GM23338 (cell line): ENCODE measurements at regions not wholly inside any gene's neighbourhood (a gene's known extent, or its start where the extent isn't known, plus 50 kb on each side); places are given as distances from the start of the nearest gene placed in this dataset.

Experiments
- CTCF ChIP-seq, 2 experiments: fragments of 200-600 bp in 1 of 2; sonication (generic) in 1 of 2; conservative IDR thresholded peaks; 2 replicates each; pipeline versions ENCODE4 v1.5.1 to v1.6.1; 2016 to 2017; ENCODE audit warnings: antibody characterized with exemption in 2 of 2, low read depth in 2 of 2, mild to moderate bottlenecking in 2 of 2, moderate library complexity in 1 of 2
- POLR2AphosphoS5 ChIP-seq: IDR thresholded peaks from 2 replicates; pipeline ENCODE4 v1.6.1; 2016; ENCODE audit warnings: antibody characterized with exemption, low read depth
- REST ChIP-seq: IDR thresholded peaks from one replicate; pipeline ENCODE4 v1.6.1; 2018; ENCODE audit warnings: antibody characterized with exemption; ENCODE audit not compliant: unreplicated experiment

- TF ChIP-seq CTCF (conservative IDR thresholded peaks at IDR 0.05; ENCODE audit: low read depth in 2 of 2): no peak
- TF ChIP-seq POLR2AphosphoS5: no peak
- no peak for TF ChIP-seq REST
Measured at GRCh38 chrX:17983389-17983788, 122.3 kb upstream of the RAI2 start.
